NCI-H345 treated with DMSO at 0.1 percent for 48 hours (cell line): ENCODE measurements at regions not wholly inside any gene's neighbourhood (a gene's known extent, or its start where the extent isn't known, plus 50 kb on each side); places are given as distances from the start of the nearest gene placed in this dataset.

Source experiments
- DNase-seq: peaks from one replicate; lab custom pipeline; 2025; ENCODE audit not compliant: unreplicated experiment; lab: John Stamatoyannopoulos, UW

DNA sequence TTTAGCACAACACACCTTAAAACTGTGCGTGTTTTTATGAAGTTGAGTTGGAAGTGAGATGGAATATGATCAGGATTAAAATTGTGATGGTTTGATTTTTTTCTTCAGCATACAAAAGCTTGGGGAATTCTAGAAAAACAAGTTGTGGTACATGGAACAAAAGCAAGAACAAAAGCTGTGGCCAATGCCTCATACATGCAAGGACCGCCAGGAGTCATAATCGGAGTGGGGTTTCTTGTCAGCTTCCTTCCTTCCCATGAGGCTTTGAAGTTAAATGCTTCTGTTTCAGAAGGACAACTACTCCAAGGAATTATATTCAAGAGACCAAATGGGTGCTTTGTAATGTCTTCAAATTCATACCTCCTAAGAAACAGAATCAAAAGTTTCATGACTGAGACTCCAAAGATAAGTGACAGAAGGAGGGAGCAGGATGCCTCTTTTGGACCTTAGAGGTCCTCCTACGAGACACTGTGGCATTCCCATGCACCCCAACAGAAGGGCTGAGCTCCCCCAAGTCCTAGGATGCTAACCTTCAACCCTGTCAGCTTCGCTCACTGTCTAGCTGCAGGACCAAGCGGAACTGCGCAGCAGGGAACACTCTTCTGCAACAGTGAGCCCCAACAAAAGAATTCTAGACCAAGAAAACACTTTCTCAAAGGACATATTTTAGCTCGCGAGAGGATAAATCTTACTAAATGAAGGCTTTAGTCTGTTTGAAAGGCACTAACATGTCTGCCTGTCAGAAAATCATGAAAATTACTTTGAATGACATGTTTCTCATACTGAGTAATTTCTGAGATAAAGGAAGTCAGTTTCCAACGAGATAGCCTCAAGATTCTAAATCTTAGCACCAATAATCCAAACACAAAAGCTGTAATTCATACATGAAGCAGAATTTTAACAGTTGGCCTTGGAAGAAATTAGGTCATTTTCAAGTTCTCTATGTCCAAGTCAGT, 108.5 kb upstream of the NHSL1 start:
- DNase-seq: no peak

DNA sequence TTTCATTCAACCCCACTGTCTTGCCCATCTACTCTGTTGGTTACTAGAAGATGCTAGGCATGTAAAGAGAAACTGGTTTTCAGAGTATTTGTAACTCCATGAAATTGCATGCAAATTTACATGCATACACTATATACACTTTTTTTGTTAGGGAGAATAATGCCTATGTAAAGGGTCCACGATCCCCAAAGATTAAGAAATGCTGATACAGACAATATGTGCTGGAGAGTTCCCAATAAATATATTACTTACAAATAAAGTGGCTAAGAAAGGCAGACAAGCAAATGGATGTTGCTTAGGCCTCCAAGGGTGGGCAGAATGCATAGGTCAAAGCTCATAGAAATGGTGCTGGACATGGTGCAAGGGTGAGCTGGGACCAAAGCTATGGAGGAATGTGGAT, 109.6 kb upstream of the NHSL1 start:
- no peak for DNase-seq

DNA sequence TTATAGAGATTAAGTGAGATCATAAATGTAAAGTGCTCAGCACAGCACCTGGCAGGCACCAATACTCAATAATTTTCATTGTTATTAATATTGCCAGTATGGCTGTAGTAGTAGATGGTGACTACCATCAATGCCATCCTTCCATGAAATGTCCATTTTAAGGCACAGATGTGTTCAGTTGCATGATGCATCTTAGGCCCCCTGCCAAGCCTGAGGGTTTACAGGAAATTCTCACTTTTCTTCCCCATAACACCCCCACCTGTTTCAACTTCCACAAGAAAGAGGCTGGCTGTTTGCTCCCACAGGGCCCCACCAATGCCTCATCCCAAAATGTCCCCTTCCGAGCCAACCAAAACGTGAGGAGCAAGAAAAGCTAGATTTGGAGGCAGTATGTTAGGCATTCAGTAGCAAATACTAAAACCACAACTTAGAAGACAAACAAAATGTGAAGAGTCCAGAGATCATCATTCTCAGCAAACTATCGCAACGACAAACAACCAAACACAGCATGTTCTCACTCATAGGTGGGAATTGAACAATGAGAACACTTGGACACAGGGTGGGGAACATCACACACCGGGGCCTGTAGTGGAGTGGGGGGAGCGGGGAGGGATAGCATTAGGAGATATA, 110.6 kb upstream of the NHSL1 start:
- no peak for DNase-seq

DNA sequence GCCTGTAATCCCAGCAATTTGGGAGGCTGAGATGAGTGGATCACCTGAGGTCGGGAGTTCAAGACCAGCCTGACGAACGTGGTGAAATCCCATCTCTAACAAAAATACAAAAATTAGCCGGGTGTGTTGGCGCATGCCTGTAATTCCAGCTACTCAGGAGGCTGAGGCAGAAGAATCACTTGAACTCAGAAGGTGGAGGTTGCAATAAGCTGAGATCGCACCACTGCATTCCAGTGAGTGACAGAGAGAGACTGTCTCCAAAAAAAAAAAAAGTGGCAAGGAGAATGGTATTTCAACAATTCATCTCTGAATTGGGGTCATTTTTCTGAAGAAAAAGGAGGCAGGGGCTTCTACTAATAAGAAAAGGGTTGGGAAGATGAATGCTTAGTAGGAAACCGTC, 111.5 kb upstream of the NHSL1 start:
- DNase-seq: no peak

DNA sequence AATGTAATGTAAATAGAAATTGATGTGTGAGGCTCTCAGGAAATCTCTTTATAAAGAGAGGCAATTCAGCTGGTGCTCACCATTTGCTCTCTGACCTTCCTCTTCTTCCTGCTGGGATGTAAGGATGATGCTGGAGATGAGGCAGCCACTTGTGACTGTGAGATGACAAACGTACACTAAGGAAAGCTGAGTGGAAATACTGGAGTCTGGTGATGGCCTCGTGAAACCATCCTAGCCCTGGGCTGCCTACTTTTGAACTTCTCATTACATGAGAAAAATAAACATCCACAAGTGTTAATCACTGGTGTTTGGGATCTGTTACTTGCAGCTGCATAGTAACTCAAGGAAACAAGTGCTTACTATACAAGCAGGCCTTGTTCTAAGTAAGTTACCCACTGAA, 114.9 kb upstream of the NHSL1 start:
- DNase-seq: no peak

DNA sequence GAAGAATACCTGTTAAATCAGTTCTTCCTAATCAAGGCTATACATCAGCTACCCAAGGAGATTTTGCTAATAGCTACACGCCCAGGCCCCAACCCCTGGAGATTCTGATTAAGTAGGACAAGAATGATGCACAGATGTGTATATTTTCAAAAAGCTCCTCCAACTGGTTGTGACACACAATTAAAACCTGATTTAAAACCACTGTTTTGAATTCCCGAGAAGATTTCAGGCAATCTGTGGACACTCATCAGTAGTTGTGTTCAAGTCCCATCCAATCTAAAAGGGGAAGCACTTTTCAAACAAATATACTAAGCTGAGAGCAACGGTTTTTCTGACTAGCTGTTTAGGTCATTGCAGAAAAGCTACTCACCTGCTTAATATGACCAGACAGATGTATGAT, 118.9 kb upstream of the NHSL1 start:
- no peak for DNase-seq

DNA sequence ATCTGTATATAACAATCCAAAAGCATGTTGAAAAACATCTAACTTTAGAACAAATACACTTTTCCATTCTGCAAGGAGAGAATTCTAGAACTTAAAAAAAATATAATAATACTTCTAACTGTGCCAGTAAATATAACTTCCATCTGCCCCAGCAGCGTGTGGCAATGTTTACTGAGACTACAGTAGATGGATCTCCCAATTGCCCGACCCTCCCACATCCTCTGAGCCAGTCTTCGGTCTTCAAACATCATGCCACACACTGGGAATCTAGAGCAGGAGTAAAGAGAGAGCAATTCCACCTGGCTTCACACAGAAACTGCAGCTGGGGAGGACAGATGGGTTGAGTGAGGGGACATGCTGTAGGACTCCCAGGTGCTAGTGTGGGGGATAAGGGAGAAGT, 121.3 kb upstream of the NHSL1 start:
- DNase-seq: no peak

DNA sequence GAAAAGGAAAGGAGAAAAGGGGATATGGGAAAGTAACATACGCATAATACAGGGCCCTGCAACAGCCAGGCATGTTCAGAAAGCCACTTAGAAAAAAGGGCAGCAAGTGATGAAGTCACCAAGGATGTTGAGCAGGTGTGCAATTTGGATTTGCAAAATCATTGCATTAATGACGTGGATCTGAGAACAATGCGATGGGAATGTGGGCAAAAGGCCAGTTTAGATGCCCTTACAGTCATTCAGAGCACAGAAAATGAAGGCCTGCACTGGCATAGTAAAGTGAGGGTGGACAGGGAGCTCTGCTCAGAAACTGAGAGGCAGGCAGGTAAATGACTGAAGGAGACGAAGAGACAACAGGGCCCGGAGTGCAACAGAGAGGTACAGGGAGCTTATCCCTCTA, 123.7 kb upstream of the NHSL1 start:
- no peak for DNase-seq

DNA sequence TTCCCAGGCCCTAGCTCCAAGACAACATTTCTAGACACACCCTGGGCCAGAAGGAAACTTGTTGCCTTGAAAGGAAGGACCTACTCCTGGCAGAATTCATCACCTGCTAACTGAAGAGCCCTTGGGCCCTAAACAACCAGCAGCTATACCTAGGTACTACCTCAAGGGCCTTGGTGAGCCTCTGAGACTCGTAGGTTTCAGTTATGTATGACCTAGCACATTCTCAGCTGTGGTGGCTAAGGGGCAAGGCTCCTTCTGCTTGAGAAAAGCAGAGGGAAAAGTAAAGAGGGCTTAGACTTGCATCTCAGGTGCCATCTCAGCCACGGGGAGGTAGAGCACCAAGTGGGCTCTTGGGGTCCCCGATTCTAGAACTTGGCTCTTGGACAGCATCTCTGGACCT, 132.3 kb upstream of the NHSL1 start:
- DNase-seq: no peak

DNA sequence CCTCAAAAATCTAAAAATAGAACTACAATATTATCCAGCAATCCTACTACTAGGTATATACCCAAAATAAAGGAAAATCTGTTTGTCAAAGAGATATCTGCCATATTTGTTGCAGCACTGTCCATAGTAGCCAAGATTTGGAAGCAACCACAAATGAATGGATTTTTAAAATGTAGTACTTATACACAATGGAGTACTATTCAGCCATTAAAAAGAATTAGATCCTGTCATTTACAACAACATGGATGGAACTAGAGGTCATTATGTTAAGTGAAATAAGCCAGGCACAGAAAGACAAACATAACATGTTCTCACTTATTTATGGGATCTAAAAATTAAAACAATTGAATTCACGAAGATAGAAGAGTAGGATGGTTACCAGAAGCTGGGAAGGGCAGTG, 135.7 kb upstream of the CCDC28A start:
- DNase-seq: no peak

DNA sequence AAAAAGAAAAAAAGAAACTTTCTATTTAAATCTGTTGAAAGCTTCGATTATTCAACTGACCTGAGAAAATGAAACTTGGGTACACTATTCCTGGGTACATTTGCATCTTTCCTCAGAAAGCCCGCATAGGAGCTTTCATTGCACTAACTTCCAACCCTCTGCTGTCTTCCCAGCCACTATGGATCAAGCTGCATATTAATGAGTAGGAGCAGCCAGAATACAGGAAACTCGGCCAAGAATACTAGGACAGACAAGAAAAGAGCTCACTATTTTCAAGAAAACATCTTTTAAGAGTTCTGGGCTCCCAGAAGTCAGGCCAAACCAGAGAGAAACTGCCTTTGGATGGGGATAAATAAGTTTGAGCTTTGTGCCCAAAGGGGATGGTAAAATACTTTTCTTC, 135.0 kb upstream of the CCDC28A start:
- no peak for DNase-seq

DNA sequence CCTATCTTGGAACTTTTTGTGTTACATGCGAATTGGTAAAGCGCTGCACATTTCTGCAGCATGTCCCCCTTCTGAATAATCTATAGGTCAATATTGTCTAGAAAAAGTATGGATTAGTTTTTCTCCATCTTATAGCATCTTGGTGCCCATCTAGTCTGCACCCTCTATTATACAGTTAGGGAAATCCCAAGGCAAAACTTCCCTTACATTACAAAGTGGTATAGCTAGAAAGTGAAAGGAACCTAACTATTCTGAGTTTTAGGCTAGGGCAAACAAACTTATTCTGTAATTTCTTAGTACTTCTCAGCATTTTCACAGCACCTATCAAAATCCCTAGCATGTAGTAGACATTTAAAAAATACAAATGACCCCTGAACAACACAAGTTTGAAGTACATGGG, 133.5 kb upstream of the CCDC28A start:
- no peak for DNase-seq

DNA sequence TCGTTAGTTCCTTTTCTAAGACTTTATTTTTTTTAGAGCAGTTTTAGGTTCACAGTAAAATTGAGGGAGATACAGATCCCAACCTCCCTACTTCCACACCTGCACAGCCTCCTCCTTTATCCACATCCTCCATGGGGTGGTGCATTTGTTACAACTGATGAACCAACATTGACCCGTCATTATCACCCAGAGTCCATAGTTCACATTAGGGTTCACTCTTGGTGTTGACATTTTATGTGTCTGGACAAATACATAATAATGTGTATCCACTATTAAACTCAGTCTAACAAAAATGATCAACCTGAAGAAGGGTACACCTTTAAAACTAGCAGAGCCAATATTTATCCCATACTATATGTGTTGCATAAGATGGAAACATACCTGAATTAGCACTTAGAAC, 130.4 kb upstream of the CCDC28A start:
- DNase-seq: no peak

DNA sequence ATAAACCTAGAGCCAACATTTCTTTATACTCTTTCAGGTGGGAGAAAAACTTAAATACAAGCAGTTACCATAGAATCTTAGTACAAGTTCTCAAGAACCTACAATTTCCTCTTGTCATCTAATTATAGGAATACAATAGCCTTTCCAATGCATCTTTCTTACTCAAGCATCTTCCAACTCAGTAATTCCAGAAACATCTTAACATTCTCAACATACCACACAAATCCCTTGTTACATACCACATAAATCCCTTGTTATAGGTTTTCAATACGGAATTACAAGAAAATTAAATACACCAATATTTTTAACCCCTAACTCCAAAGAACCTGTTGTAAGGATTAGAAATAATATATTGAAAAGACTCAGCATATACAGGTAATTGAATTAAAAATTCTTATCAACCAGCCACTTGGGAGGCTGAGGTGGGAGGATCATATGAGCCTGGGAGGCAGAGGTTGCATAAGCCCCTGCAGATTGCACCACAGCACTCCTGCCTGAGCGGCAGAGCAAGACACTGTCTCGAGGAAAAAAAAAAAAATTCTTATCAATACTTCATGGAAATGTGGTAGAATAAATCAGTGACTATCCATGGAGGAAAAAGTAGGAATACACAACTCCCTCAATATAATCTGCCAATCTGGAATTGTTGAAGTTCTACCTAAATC, 127.5 kb upstream of the CCDC28A start:
- DNase-seq: no peak

DNA sequence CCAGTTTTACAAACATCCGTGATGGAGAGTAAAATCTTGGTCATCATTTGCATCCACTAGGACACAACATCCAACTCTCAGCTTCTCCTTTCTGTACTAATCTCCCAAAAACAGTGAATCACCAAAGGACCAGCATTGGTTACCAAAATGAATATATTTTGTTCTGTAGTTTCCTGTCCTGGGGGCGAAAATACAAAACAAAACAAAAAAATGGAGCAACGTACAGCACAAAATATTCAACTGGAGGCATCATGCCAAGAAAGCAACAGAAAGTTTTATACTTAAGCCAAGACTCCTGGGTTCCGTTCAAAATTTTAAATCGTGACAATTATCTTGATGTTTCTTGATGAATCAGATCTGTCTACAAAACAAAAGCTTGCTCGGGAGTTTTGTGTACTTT, 126.6 kb upstream of the CCDC28A start:
- no peak for DNase-seq

DNA sequence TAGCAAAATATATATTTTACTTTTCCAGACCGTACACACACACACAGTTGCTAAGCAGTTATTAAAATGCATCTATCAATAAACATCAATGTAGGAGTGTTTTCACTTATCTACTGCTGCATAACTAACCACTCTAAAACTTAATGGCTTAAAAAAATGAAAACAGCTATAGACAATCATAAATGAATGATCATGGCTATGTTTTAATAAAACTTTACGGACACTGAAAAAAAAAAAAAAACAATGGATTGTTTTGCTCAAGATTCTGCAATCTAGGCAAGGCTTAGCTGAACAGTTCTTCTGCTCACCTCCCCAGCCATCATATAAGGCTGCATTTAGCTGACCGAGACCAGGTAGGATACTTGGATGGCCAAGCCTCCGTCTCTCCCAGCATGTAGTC, 125.4 kb upstream of the CCDC28A start:
- DNase-seq: no peak

DNA sequence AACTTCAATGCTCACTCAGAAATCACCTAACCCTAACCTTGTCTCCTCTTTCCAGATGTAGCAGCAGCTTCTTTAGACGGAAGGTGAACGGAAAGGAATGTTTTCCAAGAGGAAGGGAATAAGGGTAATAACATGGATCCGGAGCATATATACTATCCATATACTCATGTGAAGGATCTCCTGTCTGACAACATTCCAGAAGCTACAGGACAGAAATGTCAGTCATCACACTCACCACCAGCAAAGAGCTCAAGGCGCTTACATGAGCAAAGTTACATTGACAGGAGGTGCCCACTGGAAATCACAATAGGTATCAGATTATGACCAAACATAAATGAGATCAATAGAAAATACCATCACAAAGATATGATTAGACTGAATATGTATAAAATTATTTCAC, 122.1 kb upstream of the CCDC28A start:
- no peak for DNase-seq

DNA sequence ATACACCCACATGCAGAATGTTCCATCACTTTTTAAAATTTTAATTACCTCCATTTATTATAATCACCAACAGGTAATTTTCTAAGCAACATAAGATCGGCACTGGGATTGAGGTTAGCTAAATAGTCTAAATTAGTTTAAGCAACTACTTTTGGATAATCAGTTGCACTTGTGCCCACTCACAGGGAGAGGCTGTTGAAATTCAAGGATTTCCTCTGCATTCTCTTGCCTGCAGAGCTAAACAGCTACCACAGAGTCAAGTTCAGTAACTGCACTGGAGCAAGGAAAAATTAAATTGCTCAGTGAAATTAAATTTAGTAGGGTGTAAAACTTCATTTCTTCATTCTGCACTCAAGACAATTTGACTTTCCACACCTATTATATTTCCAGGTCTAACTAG, 120.7 kb upstream of the CCDC28A start:
- no peak for DNase-seq

DNA sequence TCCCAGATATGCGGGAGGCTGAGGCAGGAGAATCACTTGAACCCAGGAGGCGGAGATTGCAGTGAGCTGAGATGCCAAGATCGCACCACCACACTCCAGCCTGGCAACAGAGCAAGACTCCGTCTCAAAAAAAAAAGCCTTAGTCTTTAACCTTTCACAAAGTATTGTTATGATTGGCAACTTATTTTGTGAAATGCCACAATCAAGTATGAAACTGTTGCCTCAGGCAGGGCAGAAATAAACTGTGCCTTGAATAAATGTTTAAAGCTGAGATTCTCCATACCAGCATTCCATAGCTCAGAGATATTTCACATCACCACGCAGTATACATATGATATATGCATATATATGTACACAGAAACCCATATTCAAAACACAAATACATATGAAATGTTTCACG, 120.1 kb upstream of the CCDC28A start:
- no peak for DNase-seq

DNA sequence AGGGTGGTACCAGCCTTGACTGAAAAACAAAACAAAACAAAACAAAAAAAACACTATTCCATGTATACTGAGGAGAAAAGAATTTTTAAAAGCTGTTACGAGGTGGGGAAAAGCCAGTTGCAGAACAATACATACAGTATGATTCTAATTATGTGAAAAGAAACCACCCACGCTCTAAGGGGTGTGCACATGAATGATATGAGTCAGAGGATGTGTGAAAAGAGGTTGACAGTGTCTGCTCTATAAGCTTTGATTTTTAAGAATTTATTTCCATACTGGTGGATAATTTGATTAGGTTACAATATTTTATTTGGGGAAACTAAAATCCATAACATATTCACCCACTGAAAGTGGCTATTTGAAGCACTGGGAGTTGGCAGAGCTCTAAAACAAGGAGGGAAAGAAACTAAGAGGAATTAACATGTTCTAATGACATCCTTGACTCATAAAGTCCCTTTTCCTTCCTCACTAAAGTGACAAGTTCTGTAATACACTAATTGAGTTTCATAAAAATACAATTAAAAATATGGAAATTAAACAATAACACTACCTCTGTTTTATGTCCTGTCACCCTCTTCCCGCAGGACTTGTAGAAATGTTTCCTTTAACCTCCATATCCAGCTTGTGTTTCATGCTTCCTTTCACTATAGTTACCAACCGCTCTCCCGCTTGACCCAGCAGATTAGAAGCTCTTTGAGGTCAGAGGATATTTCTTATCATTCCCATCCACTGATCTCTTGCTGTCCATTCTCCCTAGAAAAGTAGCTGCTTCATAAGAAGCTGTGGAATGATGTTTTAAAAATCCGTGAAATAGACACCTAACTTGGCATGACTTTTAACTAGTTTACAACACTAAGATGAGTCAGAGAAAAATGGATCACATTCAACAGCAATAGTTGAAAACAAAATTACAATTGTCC, 118.6 kb upstream of the CCDC28A start:
- no peak for DNase-seq

DNA sequence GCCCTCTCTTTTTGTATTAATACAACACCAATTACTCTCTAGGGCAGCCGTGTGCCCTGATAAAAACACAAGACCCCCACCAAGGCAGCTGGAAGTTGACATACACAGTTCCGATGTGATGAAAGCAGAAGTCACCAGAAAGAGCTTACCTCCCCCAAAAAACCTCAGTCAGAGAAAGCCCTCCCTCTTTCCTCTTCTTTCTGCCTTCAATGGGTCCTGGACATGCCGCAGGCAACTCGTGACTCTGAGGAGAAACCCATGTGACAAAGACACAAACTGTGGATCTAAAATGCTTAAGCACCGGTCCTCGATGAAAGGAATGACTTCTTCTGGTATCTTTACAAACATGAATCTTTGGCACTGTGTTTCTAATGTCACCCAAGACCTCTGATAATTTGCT, 117.7 kb upstream of the CCDC28A start:
- DNase-seq: no peak
